ENCODE measurements at regions not wholly inside any gene's neighbourhood (a gene's known extent, or its start where the extent isn't known, plus 50 kb on each side); places are given as distances from the start of the nearest gene placed in this dataset.
"Not testable (repeated sequence)": the region's sequence is repeated elsewhere in the genome, so short reads cannot be mapped to it uniquely, and the experiment has no call there.

GRCh38 chr3:101999177-101999779, 150.0 kb downstream of the NFKBIZ start:
- DNase-seq: no peak

- DNase-seq: no peak
Observed at GRCh38 chr3:102000620-102001209, 151.4 kb downstream of the NFKBIZ start.

- DNase-seq: no peak
Observed at GRCh38 chr3:102002056-102002455, 152.7 kb downstream of the NFKBIZ start.

GRCh38 chr3:102004561-102004960, 155.2 kb downstream of the NFKBIZ start:
- no peak for DNase-seq

GRCh38 chr3:102005551-102005950, 156.2 kb downstream of the NFKBIZ start:
- no peak for DNase-seq

- no peak for DNase-seq
Observed at GRCh38 chr3:102006812-102007485, 157.6 kb downstream of the NFKBIZ start.

GRCh38 chr3:102008436-102008835, 159.1 kb downstream of the NFKBIZ start:
- not testable (repeated sequence) for DNase-seq

GRCh38 chr3:102016417-102016816, 167.1 kb downstream of the NFKBIZ start:
- no peak for DNase-seq

GRCh38 chr3:102017784-102018183, 168.5 kb downstream of the NFKBIZ start:
- DNase-seq: no peak

- no peak for DNase-seq
Observed at GRCh38 chr3:102018551-102018950, 169.2 kb downstream of the NFKBIZ start.

- no peak for DNase-seq
Observed at GRCh38 chr3:102020735-102021134, 171.4 kb downstream of the NFKBIZ start.

- peak; percentile 42 for DNase-seq
Observed at GRCh38 chr3:102024270-102024904, 175.1 kb downstream of the NFKBIZ start.

- no peak for DNase-seq
Observed at GRCh38 chr3:102025606-102026270, 176.4 kb downstream of the NFKBIZ start.

GRCh38 chr3:102026656-102027055, 177.3 kb downstream of the NFKBIZ start:
- DNase-seq: no peak

GRCh38 chr3:102030661-102031060, 181.3 kb downstream of the NFKBIZ start:
- no peak for DNase-seq

GRCh38 chr3:102031834-102032233, 182.5 kb downstream of the NFKBIZ start:
- DNase-seq: no peak

- DNase-seq: no peak
Observed at GRCh38 chr3:102032491-102033383, 183.4 kb downstream of the NFKBIZ start.

GRCh38 chr3:102034639-102035451, 185.5 kb downstream of the NFKBIZ start:
- no peak for DNase-seq

- DNase-seq: no peak
Observed at GRCh38 chr3:102036017-102036416, 186.7 kb downstream of the NFKBIZ start.

GRCh38 chr3:102036472-102036871, 187.2 kb downstream of the NFKBIZ start:
- no peak for DNase-seq

GRCh38 chr3:102037209-102037608, 187.9 kb downstream of the NFKBIZ start:
- no peak for DNase-seq
